NCI-H510A treated with DMSO at 0.1 percent for 48 hours (cell line): ENCODE measurements at regions not wholly inside any gene's neighbourhood (a gene's known extent, or its start where the extent isn't known, plus 50 kb on each side); places are given as distances from the start of the nearest gene placed in this dataset.

Experiments used
- DNase-seq: peaks from one replicate; lab custom pipeline; 2025; lab: John Stamatoyannopoulos, UW

- DNase-seq: no peak
Observed at GRCh38 chr9:693201-694091, 148.1 kb upstream of the DMRT1 start.

GRCh38 chr9:694092-694402 lies 147.4 kb upstream of the DMRT1 start:
- no peak for DNase-seq

DNA sequence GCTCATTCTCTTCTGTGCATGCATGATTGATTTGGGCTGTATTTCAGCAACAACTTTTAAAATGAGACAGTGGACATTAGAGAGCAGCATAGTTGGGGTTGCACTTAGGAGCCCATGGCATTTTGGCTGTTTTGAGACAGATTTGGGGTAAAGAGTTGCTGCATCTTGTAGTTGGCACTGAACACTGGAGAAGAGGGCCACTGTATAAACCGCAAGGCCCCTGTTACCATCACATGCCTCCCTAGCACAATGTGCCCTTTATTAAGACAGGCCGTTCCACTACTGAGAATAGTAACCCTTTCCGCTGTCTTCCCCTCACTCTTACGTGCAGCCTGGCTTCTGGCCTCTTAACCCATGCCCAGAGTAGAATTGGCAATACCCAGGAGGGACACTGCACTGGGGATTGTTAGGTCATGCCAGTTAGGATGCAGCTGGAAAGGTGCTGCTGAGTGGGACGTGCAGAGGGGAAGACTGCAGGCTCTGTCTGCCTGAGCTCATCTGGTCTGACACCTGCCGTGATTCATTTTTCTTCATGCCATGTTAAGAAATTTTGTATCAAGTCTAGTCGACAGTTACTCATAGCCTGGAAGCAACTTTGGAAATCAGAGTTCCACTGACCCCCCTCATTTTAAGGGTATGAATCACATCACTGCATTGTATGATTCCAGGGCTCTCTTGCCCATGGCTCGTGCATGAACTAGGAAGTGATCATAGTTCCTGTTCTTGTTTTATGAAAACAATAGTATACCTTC lies 146.9 kb upstream of the DMRT1 start:
- DNase-seq: no peak

DNA sequence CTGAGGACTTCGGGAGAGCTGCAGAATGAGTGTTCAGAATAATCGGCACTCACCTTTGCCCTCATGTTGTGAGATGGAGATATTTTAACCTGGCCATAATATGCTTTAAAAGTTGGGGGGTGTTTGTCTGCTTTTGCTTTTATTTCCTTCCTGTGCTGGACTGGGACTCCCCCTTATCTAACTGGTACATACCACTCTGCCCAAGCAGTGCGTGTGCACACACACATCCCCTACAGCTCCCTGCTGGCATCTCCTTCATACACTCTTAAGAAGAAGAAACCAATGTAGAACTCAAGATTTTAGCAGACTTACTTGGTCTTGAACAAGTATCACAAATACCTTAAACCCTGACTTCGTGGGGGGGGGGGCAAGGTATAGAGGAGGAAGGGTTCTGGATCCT lies 146.2 kb upstream of the DMRT1 start:
- no peak for DNase-seq

- DNase-seq: no peak
Observed at GRCh38 chr9:696332-697323, 144.9 kb upstream of the DMRT1 start.

DNA sequence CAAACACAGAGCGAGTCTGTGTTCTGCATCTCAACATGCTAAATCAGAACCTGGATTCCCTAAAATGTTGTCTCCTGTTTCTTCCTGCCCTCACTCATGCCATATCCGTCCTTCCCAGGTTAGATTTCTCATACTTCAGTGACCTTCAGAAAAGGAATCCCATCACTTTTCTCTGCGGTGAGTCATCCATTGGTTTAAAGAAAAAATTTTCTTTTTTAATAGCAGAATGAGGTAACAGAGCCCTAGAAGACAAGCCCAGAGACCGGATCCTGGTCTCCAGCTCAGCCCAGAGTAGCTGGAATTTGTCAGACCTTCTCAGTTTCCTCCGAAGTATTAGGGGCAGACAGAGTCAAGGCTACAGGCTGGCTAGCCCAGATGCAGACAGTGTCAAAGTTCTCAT lies 143.2 kb upstream of the DMRT1 start:
- no peak for DNase-seq

DNA sequence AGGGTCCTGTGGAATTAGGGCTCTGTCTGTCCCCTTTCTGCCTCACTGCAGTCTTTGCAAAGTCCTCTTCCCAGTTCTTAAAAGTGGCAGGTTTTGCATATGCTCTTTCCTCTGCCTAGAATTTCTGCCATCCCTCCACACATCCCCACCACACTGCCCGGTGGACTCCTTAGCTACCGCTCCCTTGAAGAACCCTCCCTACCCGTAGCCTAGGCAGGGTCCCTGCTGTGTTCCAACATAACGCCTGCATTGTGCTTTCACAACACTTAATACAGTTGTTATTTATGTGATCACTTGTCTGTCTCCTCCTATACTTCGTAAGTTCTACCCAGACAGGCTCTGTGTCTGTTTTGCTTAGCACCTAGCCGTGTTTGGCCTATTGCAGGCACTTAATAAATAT lies 142.5 kb upstream of the DMRT1 start:
- DNase-seq: no peak

- DNase-seq: no peak
Observed at GRCh38 chr9:699396-699795, 142.1 kb upstream of the DMRT1 start.

DNA sequence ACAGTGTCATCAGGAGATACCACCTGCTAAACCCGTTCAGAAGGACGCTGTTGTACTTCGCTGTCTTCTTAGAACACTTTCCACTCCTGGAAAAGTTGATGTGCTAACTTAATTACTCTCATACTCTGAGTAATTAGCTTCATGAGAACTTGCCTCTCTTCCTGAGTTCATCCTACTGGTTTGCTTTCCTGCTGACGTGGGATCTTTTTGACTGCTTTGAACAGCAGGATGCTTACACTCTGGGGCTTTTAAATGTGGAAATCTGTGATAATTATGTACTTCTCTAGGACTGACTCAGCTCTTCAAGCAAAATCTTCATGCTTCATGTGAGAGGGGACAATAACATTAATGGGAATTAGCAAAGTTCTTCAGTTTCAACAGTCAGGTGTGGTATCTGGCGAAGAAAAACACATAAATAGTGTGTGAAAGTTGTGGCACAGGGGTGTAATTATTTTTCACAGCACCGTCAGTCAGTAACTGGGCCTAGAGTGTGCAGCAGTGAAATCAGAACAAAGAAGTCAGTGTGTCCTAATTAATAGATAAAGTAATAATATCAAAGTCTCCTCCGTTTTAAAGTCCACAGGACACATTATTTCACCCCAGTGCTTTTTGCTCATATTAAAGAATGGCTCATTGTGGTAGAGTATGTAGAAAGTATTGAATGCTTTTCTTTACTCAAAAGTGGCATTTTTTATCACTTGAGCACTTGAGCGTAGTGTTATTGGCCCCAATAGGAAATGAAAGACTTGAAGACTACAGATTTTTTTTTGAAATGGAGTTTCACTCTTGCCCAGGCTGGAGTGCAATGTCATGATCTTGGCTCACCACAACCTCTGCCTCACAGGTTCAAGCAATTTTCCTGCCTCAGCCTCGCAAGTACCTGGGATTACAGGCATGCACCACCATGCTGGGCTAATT lies 140.9 kb upstream of the DMRT1 start:
- no peak for DNase-seq

DNA sequence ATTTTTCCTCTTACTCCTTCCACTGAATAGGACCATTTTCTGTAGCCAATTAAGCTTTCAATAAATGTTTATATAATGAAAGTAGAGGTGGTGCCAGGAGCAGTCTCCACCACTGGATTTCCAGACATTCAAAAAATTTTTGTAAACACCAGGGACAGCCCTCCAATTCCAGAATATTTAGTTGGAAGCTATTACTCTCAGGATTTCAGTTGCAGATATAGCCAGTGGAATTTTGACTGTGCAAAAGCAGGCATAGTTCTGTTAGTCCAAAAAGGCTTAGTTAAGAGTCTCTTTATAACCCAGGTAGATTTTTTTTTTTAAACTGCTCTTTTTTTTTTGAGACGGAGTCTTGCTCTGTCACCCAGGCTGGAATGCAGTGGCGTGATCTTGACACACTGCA lies 138.1 kb upstream of the DMRT1 start:
- no peak for DNase-seq

DNA sequence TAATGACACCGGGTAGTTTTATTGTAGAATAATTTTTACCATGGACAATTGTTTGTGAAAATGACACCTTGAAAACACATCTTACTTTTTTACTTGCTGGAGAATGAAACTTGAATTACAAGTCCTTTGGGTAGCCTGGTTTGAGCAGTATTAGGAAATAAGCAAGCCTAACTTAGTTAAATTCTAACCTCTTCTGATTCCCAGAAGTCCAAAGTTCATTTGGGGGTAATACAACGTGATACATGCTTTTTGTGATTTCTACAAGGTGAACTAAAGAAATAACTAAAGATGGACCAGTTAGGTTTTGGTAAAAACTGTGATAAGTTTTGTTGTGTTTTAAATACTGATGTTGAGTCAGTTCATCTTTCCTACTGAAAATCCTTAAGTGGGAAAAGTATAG lies 135.4 kb upstream of the DMRT1 start:
- no peak for DNase-seq

DNA sequence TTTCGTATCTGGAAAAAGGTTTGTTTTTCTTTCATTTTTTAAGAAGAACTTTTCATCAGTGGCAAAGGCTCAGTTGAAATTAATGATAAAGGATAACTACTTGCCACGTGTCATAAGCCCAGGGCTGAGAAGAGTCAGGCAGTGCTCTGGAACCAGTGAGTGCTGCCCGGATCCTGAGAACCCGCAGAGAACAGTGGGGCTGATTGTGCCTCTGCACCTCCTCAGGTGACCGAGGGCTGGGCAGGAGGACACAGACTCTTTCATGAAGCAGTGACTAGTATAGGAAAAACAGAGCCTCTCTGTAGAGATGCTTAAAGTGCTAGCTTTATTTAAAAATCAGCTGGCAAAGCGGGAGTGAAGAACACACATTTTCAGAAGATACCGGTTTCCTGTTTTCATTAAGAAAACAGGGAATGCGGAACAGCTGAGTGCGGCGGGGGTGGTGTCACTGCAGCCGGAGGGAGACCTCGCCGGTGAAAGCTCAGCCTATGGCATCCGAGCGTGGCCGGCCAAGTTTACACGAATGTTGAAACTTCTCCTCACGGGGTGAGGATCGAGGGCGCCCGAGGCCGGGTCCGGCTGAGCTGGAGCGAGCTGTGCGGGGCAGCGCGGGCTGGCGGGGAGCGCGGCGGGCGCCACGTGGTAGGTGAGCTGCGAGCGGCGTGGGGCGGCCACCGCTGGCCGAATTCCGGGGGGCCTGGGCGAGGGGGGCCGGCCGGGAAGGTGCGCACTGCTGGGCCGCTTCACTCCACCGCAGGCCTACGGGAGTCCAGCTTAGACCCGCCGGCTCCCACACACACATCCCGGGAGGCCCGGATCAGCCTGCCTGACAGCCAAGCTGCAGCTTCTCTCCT lies 134.7 kb upstream of the DMRT1 start:
- no peak for DNase-seq

DNA sequence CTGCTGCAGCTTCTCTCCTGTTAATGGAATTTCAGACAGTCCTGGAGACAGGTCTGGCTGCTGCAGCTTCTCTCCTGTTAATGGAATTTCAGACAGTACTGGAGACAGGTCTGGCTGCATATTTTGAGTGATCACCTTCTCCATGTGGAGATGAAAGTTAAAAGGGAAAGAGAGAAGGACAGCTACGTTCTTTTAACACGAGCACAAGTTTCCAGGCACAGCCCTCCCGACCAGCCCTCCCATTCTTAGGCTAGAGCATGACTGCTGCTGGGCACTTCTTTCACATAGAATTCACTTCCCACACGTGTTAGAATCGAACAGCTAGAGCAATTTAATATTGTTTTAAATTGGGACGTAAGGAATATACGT lies 133.3 kb upstream of the DMRT1 start:
- DNase-seq: no peak

DNA sequence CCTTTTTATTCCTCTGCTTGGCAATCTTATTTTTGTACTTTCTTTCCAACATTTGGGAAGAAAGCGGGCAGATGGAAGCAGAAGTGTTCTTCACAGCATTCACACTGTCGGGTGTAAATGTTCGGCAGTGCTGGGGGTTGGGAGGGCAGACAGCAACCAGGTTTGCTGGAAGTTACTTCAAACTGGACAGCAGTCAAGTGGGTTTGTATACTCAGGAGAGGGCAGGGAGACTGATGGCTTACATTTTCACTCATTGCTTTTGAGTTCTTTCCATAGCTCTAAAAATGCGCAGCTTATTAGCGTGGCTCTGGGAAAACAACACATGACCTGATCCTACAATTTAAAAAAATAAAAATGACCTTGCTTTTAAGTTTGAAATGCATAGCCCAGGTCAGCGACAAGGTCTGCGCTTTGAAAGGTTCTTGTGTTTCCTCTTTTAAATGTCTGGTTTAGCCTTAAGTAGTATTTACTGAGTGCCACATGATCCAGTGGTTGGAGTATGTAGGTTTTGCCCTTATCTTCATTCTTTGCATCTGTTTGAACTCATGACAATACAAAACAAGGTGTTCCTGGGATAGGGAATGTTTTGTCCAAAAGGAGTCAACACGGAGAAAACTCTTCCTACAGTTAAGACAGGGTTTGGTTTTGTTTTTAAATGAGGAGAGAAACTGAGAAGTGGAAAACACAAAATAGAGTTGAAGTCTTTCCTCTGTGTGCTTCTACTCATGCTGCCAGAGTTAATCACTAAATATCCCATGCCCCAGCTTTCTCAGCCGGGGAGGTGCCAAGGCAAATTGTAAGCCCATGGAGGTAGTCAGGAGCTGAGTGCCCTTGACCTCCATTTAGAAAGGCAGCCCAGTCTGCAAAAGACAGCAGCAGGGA lies 132.7 kb upstream of the DMRT1 start:
- peak; percentile 22 for DNase-seq

- no peak for DNase-seq
Observed at GRCh38 chr9:710951-711745, 130.3 kb upstream of the DMRT1 start.

GRCh38 chr9:711761-712553 lies 129.5 kb upstream of the DMRT1 start:
- no peak for DNase-seq

- DNase-seq: no peak
Observed at GRCh38 chr9:712643-713042, 128.9 kb upstream of the DMRT1 start.

DNA sequence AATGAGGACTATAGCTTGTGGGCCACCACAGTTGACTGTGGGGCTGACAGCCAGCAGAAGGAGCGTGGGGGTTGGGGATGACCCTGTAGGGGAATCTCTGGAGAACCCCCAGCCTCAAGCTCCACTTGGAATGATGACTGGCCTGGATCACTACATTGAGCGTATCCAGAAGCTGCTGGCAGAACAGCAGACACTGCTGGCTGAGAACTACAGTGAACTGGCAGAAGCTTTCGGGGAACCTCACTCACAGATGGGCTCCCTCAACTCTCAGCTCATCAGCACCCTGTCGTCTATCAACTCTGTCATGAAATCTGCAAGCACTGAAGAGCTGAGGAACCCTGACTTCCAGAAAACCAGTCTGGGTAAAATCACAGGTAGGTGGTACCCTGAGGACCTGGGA lies 128.4 kb upstream of the DMRT1 start:
- DNase-seq: no peak
